ENCODE measurements at regions not wholly inside any gene's neighbourhood (a gene's known extent, or its start where the extent isn't known, plus 50 kb on each side); places are given as distances from the start of the nearest gene placed in this dataset.

DNA sequence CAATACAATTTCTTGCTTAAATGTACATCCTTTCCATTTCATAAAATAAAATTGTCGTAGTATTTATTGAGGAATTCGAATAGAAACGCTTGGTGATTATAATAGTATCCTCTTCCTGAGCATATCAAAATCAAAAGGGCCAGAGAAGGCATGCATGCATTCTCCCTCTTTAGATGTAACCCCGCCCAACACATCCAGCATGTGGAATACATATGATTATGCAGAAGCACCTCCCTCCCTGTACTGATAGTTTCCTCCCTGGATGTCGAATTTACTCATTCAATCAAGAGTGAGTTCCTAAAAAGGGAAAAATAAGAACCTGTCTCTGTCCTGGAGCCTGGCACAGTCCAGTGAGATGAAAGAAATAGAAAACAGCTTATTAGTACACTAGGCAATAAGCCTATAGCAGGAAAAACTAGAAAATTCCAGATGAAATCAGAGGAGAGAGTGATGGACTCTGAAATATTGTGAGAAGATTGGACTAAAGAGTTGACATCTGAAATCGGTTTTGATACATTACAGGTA lies 262.9 kb downstream of the RDH14 start:
- Histone ChIP-seq H3K4me3 (ENCODE audit: extremely low read depth in 1 of 4, insufficient read depth in 2 of 4, low read depth in 3 of 4, low read length in 4 of 4) (no peak overlapping the region), H3K23ac (ENCODE audit: insufficient read length) (no peak overlapping the region), H3K9ac (replicated peaks in 1 of 4; ENCODE audit: extremely low read depth in 1 of 4, low read depth in 3 of 4, low read length in 3 of 4) (no peak overlapping the region), H2BK20ac (ENCODE audit: low read length) (no peak overlapping the region), H4K5ac (ENCODE audit: insufficient read length, low read depth, low read length) (no peak overlapping the region), H3K36me3 (ENCODE audit: control insufficient read depth in 2 of 4, insufficient read depth in 4 of 4, low read length in 3 of 4) (no peaks in the 10 kb centered on the region), H3K18ac (ENCODE audit: extremely low read depth, low read length) (no peak overlapping the region), H2BK12ac (ENCODE audit: low read depth, low read length) (no peak overlapping the region), H2AFZ (ENCODE audit: low read length) (no peak overlapping the region), H2BK120ac (replicated peaks; ENCODE audit: low read depth, low read length) (no peak overlapping the region), H4K8ac (ENCODE audit: extremely low read depth, insufficient read depth, low read length) (no peak overlapping the region), H3K79me2 (ENCODE audit: control insufficient read depth in 1 of 2, insufficient read depth in 2 of 2, low read length in 2 of 2) (no peaks in the 10 kb centered on the region), H3K27ac (ENCODE audit: low read depth, low read length) (no peak overlapping the region), H4K91ac (replicated peaks; ENCODE audit: insufficient read length, low read length) (no peak overlapping the region), H3K9me3 (ENCODE audit: insufficient read depth in 2 of 2, low read depth in 1 of 2, low read length in 1 of 2) (no peaks in the 10 kb centered on the region), H2BK5ac (ENCODE audit: low read depth, low read length) (no peak overlapping the region), H3K23me2 (ENCODE audit: low read depth, low read length) (no peaks in the 10 kb centered on the region), H3K4ac (replicated peaks; ENCODE audit: insufficient read length, low read depth, low read length) (no peak overlapping the region), H2BK15ac (ENCODE audit: low read length) (no peak overlapping the region), H3K79me1 (ENCODE audit: low read depth, low read length) (no peaks in the 10 kb centered on the region), H3K14ac (ENCODE audit: insufficient read length) (no peak overlapping the region), H3K4me1 (replicated peaks in 1 of 4; ENCODE audit: control insufficient read depth in 3 of 4, insufficient read depth in 4 of 4, low read length in 3 of 4) (no peaks in the 10 kb centered on the region), H2AK5ac (ENCODE audit: low read depth, low read length) (no peak overlapping the region), H3K4me2 (ENCODE audit: insufficient read depth in 1 of 2, low read depth in 2 of 2, low read length in 2 of 2) (no peak overlapping the region), H4K20me1 (replicated peaks in 1 of 2; ENCODE audit: control insufficient read depth in 1 of 2, insufficient read depth in 2 of 2, low read length in 2 of 2) (no peaks in the 10 kb centered on the region), H3K27me3 (replicated peaks in 1 of 4; ENCODE audit: control insufficient read depth in 3 of 4, extremely low read depth in 1 of 4, insufficient read depth in 3 of 4, low read length in 3 of 4) (no peaks in the 10 kb centered on the region), H3K56ac (replicated peaks; ENCODE audit: insufficient read length, low read depth, low read length) (no peak overlapping the region)
- DNase-seq (ENCODE audit: low read depth in 1 of 2, low spot score in 2 of 2): no peak
- TF ChIP-seq RBBP5 (IDR thresholded peaks at IDR 0.05; ENCODE audit: borderline replicate concordance, low read depth, low read length): no peak
- no peak for TF ChIP-seq SAP30 (IDR thresholded peaks at IDR 0.05; ENCODE audit: insufficient read depth, insufficient replicate concordance, low read length)
- TF ChIP-seq ZNF274 (IDR thresholded peaks at IDR 0.05; ENCODE audit: borderline replicate concordance, extremely low read depth, low read length): no peak
- TF ChIP-seq, protein P1, sequence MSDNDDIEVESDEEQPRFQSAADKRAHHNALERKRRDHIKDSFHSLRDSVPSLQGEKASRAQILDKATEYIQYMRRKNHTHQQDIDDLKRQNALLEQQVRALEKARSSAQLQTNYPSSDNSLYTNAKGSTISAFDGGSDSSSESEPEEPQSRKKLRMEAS (IDR thresholded peaks at IDR 0.05): no peak
- no peak for TF ChIP-seq EZH2 (IDR thresholded peaks at IDR 0.05; ENCODE audit: low read depth, low read length, severe bottlenecking)
- TF ChIP-seq SIX5 (IDR thresholded peaks at IDR 0.05; ENCODE audit: low read depth, low read length): no peak
- no peak for TF ChIP-seq TAF7 (optimal IDR thresholded peaks at IDR 0.05; ENCODE audit: borderline replicate concordance, low read depth, low read length)
- TF ChIP-seq SP2 (IDR thresholded peaks at IDR 0.05; ENCODE audit: low read length): no peak
- no peak for TF ChIP-seq HDAC2 (IDR thresholded peaks at IDR 0.05; ENCODE audit: borderline replicate concordance in 1 of 2, low read depth in 2 of 2, low read length in 2 of 2)
- no peak for TF ChIP-seq BACH1 (IDR thresholded peaks at IDR 0.05; ENCODE audit: low read length)
- no peak for TF ChIP-seq CHD1 (IDR thresholded peaks at IDR 0.05; ENCODE audit: low read depth, low read length)
- TF ChIP-seq CTBP2 (IDR thresholded peaks at IDR 0.05; ENCODE audit: borderline replicate concordance, insufficient read depth, insufficient read length, low read length): no peak
- no peak for TF ChIP-seq GABPA (IDR thresholded peaks at IDR 0.05; ENCODE audit: borderline replicate concordance, insufficient read depth, low read length)
- no peak for TF ChIP-seq KDM1A (IDR thresholded peaks at IDR 0.05; ENCODE audit: borderline replicate concordance, low read length)
- FAIRE-seq: no peak
- 92% methylated on average over 6 of the region's 6 CpGs; no CpG with 5 or more reads in 1 of the 2 experiments for WGBS, 2 experiments (ENCODE audit: extremely low coverage in 1 of 2, insufficient coverage in 1 of 2, insufficient read length in 1 of 2, insufficient replicate concordance in 2 of 2, low coverage in 1 of 2, low lambda C conversion rate in 2 of 2, missing lambda C conversion rate in 1 of 2)
- POLR2A ChIA-PET (ENCODE audit: partially characterized antibody): no interaction called here
- CTCF ChIA-PET (ENCODE audit: partially characterized antibody): no interaction called here
